IPS-11a (cell line): ENCODE measurements at regions not wholly inside any gene's neighbourhood (a gene's known extent, or its start where the extent isn't known, plus 50 kb on each side); places are given as distances from the start of the nearest gene placed in this dataset.

Experiments
- H3K4me3 ChIP-seq: one replicate; pipeline ENCODE4 v1.5.1; 2013; ENCODE audit warnings: low read depth, low read length, control low read depth

GRCh38 chr16:64312980-64313379 is 808.9 kb downstream of the CDH11 start:
- no peak overlapping the region for H3K4me3 ChIP-seq

GRCh38 chr16:64312292-64312691 is 809.6 kb downstream of the CDH11 start:
- no peak overlapping the region for H3K4me3 ChIP-seq

- H3K4me3 ChIP-seq = no peak overlapping the region
Measured at GRCh38 chr16:64311241-64311640, 810.6 kb downstream of the CDH11 start.

GRCh38 chr16:64309398-64310110 is 812.3 kb downstream of the CDH11 start:
- H3K4me3 ChIP-seq = no peak overlapping the region

- no peak overlapping the region for H3K4me3 ChIP-seq
Measured at GRCh38 chr16:64308721-64309120, 813.1 kb downstream of the CDH11 start.

GRCh38 chr16:64307431-64307830 is 814.4 kb downstream of the CDH11 start:
- no peak overlapping the region for H3K4me3 ChIP-seq

GRCh38 chr16:64305663-64306062 is 816.2 kb downstream of the CDH11 start:
- H3K4me3 ChIP-seq = no peak overlapping the region

GRCh38 chr16:64304951-64305350 is 816.9 kb downstream of the CDH11 start:
- H3K4me3 ChIP-seq = no peak overlapping the region

- H3K4me3 ChIP-seq = no peak overlapping the region
Measured at GRCh38 chr16:64304396-64304795, 817.5 kb downstream of the CDH11 start.

GRCh38 chr16:64297863-64298600 is 823.8 kb downstream of the CDH11 start:
- H3K4me3 ChIP-seq = no peak overlapping the region

GRCh38 chr16:64295466-64295865 is 826.4 kb downstream of the CDH11 start:
- H3K4me3 ChIP-seq = no peak overlapping the region

GRCh38 chr16:64292953-64293352 is 828.9 kb downstream of the CDH11 start:
- no peak overlapping the region for H3K4me3 ChIP-seq

- H3K4me3 ChIP-seq = no peak overlapping the region
Measured at GRCh38 chr16:64292161-64292560, 829.7 kb downstream of the CDH11 start.

GRCh38 chr16:64290461-64290860 is 831.4 kb downstream of the CDH11 start:
- H3K4me3 ChIP-seq = no peak overlapping the region

GRCh38 chr16:64287655-64288528 is 834.0 kb downstream of the CDH11 start:
- H3K4me3 ChIP-seq = no peak overlapping the region

GRCh38 chr16:64282181-64282580 is 839.7 kb downstream of the CDH11 start:
- no peak overlapping the region for H3K4me3 ChIP-seq

GRCh38 chr16:64280317-64280716 is 841.5 kb downstream of the CDH11 start:
- H3K4me3 ChIP-seq = no peak overlapping the region

- no peak overlapping the region for H3K4me3 ChIP-seq
Measured at GRCh38 chr16:64278196-64278595, 843.7 kb downstream of the CDH11 start.

- H3K4me3 ChIP-seq = no peak overlapping the region
Measured at GRCh38 chr16:64276646-64277045, 845.2 kb downstream of the CDH11 start.

GRCh38 chr16:64272028-64272427 is 849.8 kb downstream of the CDH11 start:
- no peak overlapping the region for H3K4me3 ChIP-seq

- no peak overlapping the region for H3K4me3 ChIP-seq
Measured at GRCh38 chr16:64269756-64270155, 852.1 kb downstream of the CDH11 start.

GRCh38 chr16:64265756-64266155 is 856.1 kb downstream of the CDH11 start:
- no peak overlapping the region for H3K4me3 ChIP-seq
